NCI-H345 treated with DMSO at 0.1 percent for 48 hours (cell line): ENCODE measurements at regions not wholly inside any gene's neighbourhood (a gene's known extent, or its start where the extent isn't known, plus 50 kb on each side); places are given as distances from the start of the nearest gene placed in this dataset.

Experiments
- DNase-seq: peaks from one replicate; lab custom pipeline; 2025; ENCODE audit not compliant: unreplicated experiment; lab: John Stamatoyannopoulos, UW

DNA sequence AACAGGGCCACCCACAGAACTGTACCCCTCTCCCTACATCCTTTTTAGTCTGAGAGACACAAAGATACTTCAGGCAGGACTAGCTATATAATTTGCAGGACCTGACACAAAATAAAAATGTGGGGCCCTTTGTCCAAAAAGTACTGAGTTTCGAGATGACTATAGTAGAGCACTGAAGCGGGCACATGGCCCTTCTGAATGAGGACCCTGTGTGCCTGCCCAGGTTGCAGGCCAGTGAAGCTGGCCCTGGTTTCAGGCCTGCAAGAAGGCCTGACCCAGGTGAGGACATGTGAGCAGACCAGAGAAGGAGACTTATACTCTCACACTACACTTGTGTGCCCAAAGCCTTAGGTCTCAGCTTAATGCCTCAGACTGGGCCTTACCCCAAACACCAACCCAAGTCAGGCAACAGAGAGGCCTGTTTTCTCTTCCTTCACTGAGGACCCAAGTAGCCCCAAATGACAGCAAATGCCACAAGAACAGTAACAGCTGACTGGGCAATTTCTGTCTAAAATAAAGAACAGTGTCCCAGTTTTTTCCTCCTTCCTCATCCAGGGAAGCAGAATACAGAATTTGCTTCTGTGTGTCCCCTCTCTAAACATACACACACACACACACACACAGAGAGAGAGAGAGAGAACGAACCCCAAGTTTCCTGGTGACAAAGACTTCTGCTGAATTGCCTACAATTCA is 100.9 kb upstream of the ARHGEF3 start:
- DNase-seq, result no peak

GRCh38 chr3:56900801-56901200 is 99.1 kb upstream of the ARHGEF3 start:
- no peak for DNase-seq

DNA sequence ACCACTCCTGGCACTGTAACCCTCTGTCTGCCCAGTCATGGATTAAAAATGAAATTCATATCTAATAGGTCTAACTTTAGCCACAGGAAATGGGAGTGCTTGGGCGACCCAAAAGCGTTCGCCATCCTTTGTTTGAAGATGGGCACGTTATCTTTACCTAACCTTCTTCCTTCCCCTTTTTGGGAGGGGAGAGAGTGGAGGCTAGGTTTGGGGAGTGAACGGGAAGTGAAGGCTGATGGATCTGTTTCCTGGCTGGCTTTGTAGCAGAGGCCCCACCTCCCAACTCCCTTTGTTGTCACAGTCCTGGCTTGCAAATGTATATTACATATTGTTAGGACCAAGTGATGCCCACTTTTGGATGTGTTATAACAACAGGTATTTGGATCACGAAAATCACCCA is 98.1 kb upstream of the ARHGEF3 start:
- DNase-seq, result no peak

- no peak for DNase-seq
Observed at GRCh38 chr3:56899078-56899477, 97.3 kb upstream of the ARHGEF3 start.

- no peak for DNase-seq
Observed at GRCh38 chr3:56896357-56896756, 94.6 kb upstream of the ARHGEF3 start.

DNA sequence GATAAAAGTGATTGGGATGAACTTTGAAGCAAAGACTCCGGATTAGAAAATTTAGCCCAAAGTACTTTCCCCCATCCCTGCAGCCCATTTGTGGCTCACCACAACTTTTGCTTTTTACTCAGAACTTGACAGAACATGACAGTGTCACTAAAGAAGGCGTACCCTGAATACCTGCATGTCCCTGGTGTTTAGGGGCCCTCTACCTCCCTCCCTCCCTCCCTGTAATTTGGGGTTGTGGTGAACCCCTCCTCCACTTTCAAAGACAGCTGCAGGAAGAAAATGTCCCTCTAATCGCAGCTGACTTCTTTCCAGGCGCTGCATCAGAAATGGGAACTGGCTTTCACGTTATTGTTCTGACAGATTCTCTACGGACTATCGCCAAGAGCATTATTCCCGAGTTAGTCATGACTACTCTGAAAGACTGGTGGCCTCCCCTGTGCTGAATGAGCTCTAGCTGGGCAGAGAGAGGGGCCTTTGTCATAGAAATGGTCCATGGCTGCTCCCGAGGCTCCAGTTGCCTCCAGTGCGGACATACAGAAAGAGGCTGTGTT is 93.2 kb upstream of the ARHGEF3 start:
- no peak for DNase-seq

GRCh38 chr3:56890448-56891091 is 88.8 kb upstream of the ARHGEF3 start:
- DNase-seq, result no peak

DNA sequence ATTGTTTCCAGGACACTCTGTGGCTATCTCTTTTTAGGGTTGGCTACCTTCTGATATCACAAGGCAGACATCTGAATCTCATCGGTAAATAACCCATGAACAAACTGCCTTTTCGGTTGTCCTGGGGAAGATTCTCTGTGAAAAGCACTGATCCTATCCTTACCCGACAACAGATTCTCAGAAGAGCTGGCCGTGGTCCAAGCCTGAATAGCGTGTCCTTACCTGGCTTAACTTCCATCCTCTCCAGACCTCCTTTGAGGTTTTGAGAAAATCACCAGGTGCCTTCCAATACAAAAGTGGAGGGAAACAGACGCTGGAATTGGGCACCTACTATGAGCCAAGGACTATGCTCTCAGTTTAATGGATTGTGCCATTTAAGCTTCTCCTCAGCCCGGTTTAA is 87.4 kb upstream of the ARHGEF3 start:
- no peak for DNase-seq

- DNase-seq, result no peak
Observed at GRCh38 chr3:56887402-56888025, 85.8 kb upstream of the ARHGEF3 start.

DNA sequence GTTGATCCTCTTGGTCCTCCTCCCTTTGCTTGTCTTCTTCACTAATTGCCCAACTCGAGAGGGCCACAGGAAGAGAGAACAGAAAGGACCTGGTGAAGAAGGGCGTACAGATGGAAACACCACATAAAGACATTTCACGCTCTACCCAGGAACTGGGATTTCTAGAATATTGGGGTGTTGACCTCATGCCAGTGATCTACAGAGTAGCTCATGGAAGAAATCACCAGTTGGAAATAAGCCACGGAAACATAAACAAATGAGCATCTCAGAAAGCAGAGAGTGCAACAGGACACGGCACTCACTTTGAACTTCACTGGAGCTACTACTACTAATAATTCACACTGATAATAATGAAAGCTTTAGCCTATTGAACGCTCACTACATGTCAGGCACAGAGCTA is 84.6 kb upstream of the ARHGEF3 start:
- DNase-seq, result no peak

GRCh38 chr3:56885879-56886278 is 84.1 kb upstream of the ARHGEF3 start:
- DNase-seq, result no peak

GRCh38 chr3:56885453-56885852 is 83.7 kb upstream of the ARHGEF3 start:
- DNase-seq, result no peak

DNA sequence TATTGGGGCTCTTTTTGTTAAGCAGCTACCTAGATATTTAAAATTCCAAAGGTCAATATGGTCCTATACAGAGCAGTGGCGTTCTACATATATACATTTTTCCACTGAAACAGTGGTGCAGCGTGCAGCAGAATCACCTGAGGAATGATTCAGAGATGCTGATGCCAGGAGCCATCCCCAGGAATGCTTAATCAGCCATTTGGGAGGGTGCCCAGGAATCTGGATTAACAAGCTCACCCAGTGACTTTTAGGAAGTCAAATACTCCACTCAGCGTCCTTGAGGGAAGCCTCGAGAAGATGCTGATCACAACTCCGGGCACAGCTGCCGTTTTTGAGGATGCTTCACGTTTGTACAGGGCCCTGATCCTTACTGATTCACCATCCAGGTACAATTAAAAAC is 82.6 kb upstream of the ARHGEF3 start:
- no peak for DNase-seq

DNA sequence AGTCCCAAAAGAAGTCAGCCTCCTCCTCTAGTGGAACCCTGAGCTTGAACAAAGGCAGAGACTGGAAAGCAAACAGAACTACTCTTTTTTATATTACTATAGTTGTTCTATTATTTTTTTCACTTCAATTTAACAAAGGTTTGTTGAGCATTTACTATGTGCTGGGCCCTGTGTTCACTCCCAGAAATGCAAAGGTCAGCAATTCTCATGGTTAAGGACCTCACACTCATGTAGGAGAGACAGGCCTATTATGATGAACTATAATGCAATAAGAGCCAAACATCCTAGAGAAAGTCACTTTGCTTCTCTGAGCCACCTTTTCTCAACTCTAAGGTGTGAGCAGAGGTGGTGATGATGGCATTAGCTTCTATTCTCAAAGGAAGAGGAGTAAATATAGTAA is 82.1 kb upstream of the ARHGEF3 start:
- no peak for DNase-seq

DNA sequence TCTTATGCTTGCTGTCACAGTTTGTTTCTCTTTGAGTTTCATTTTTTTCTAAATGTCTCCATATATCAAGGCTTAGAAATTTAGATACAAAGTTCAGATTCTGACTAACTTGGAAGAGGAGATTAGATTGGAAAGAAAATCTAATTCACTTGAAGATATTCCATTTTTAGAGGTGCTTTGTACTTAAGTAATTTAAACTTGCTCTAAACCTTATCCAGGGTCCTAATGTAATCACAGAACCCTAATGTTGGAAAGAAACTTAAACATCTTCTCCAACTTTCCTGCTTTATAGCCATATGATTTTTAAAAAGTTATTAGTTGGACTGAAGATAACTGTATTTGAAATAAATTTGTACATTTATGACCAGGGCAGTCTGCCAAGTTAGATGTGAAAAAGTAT is 81.1 kb upstream of the ARHGEF3 start:
- DNase-seq, result no peak

DNA sequence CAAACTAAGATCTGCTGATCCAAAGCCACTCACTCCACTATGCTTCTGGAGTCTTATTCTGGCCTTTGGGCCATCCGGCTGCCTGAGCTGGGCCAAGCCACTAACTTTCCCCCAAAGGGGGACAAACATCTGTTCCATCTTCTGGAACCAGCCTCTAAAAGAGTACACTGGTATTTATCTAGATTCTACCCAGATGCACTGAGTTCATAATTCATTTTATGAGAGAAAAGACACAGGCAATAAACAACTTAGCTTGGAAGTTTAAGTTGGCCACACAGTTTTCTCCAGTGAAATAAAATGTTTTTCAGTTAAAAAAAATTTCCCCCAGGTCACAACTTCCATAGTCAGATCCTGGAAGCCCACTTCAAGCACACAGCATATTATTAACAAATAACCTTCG is 80.1 kb upstream of the ARHGEF3 start:
- no peak for DNase-seq

- no peak for DNase-seq
Observed at GRCh38 chr3:56880720-56881575, 79.2 kb upstream of the ARHGEF3 start.

DNA sequence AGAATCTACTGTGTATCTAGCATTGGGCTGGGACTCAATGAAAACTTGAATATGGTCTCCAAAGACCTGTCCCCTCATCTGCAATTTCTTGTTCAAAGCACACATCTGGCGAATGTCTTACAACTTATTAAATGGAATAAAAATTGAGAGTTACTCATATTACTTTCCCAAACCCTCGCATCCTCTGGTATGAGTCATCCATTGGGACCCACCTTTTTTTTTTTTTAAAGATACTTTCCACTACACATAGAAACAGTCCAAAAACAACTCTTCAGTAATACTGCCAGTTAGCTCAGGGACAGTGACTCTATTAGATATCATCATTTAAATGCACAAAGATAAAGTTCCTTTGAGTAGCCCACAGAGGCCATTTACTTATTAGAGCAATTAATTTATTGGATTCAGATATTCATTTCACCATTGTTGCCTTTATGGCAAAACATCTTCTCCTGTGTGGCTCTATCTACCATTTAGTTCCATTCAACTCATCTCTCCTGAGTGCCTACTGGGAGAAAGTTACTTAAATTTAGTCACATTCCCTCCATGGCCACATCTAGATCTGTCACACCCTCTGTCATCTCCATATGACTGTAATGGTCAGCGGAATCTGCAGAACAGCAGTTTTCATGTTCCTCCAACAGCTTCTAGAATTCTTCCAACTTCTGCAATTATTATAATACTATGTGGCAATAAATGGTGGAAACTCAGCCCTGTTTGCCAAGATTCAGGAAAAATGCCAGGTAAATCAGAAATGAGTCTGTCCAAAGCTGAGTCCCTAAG is 77.9 kb upstream of the ARHGEF3 start:
- DNase-seq, result no peak

DNA sequence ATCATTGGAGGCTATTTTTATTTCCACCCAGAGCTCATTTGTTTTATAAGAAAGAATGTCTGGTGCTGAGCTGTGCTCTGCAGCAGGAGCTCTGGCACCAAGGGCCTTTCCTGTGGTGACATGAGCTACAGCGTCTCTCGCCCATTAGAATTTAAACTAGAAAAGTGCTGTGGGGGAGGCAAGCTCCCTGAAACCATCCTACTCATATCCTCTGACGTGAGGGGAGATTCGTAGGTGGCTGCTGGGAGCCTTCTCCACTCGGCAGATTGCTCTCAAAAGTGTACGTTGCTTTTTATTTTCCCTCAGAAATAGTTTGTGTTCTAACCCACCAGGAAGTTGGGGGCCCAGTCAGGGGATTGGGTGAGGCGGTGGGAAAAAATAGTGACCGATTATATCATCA is 76.3 kb upstream of the ARHGEF3 start:
- no peak for DNase-seq

GRCh38 chr3:56876916-56877315 is 75.2 kb upstream of the ARHGEF3 start:
- DNase-seq, result no peak

DNA sequence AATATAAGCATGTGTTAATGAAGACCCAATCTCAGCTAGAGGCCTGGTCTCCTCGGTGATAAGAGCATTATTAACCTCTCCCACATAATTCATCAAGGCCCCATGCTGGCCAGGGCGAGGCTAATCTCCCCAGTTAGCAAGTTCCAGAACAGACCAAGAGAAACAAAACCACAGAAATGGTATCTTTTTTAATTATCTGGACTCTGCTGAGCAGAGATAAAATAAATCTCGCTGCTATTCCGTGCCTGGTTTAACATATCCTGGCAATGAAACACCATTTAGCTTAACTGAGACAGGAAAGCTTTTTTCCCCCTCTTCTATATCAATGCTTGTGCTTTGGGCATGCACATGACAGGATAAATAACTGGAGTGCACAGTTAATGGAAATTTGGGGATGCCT is 72.5 kb upstream of the ARHGEF3 start:
- DNase-seq, result no peak
